Panc1 (cell line): ENCODE measurements at regions not wholly inside any gene's neighbourhood (a gene's known extent, or its start where the extent isn't known, plus 50 kb on each side); places are given as distances from the start of the nearest gene placed in this dataset.

Source experiments
- ATAC-seq: fragments of 200-7000 bp; cut with Tn5 transposase; 2 replicates; pipeline ENCODE4 v1.9.1; 2020; ENCODE audit warnings: mild to moderate bottlenecking, moderate library complexity
- BruUV-seq: library from RNA; stranded (reverse); fragments of 400-500 nt; replicated peaks from 2 replicates; lab custom pipeline; 2021; lab: Mats Ljungman, UMichigan
- CTCF ChIA-PET: fragments of 300-600 bp; sonication (Branson Sonifier 250); formaldehyde crosslinking; loops from one replicate; lab custom pipeline; 2022; ENCODE audit warnings: antibody characterized with exemption; lab: Charles Lee
- POLR2A ChIA-PET: fragments of 300-600 bp; sonication (Branson Sonifier 250); formaldehyde crosslinking; loops from one replicate; lab custom pipeline; 2022; ENCODE audit warnings: antibody characterized with exemption; lab: Charles Lee
- DNase-seq: peaks from one replicate; pipeline ENCODE4 v3.0.0-alpha.2; 2010; ENCODE audit warnings: low read depth, low spot score
- H3K27ac ChIP-seq: 2 replicates; pipeline ENCODE4 v1.5.1; 2011; ENCODE audit warnings: mild to moderate bottlenecking, low read length, inconsistent platforms
- H3K27me3 ChIP-seq: fragments of 200-500 bp; sonication (Bioruptor generic); 2 replicates; pipeline ENCODE4 v1.6.0; 2014; ENCODE audit warnings: low read length, inconsistent platforms; ENCODE audit not compliant: control insufficient read depth, insufficient read depth
- H3K36me3 ChIP-seq: fragments of 200-500 bp; sonication (Bioruptor generic); 2 replicates; pipeline ENCODE4 v1.5.1; 2014; ENCODE audit warnings: inconsistent platforms, mild to moderate bottlenecking, low read length, moderate library complexity; ENCODE audit not compliant: control insufficient read depth, insufficient read depth
- H3K4me1 ChIP-seq: 2 replicates; pipeline ENCODE4 v1.5.1; 2011; ENCODE audit warnings: inconsistent platforms, mild to moderate bottlenecking, low read length, moderate library complexity; ENCODE audit not compliant: control insufficient read depth, insufficient read depth
- H3K4me3 ChIP-seq, 2 experiments: 2 replicates each; pipeline ENCODE4 v1.5.1; 2011 to 2012; ENCODE audit warnings: low read depth in 2 of 2, low read length in 2 of 2, mild to moderate bottlenecking in 2 of 2, inconsistent platforms in 1 of 2, moderate library complexity in 1 of 2
- H3K9me3 ChIP-seq: fragments of 200-500 bp; sonication (Bioruptor generic); 2 replicates; pipeline ENCODE4 v1.5.1; 2014; ENCODE audit warnings: low read depth, mild to moderate bottlenecking, inconsistent platforms, low read length, moderate library complexity; ENCODE audit not compliant: control insufficient read depth, insufficient read depth
- CTCF ChIP-seq: fragments of 450-650 bp; IDR thresholded peaks from 2 replicates; pipeline ENCODE4 v1.5.1; 2017; ENCODE audit warnings: mild to moderate bottlenecking
- POLR2AphosphoS5 ChIP-seq: IDR thresholded peaks from 2 replicates; pipeline ENCODE4 v1.6.1; 2012; ENCODE audit warnings: mild to moderate bottlenecking, low read depth, low read length, moderate library complexity
- SIN3A ChIP-seq: IDR thresholded peaks from 2 replicates; pipeline ENCODE4 v1.6.1; 2012; ENCODE audit warnings: low read depth, mild to moderate bottlenecking, low read length, moderate library complexity, borderline replicate concordance; ENCODE audit not compliant: insufficient read depth
- TCF7L2 ChIP-seq: IDR thresholded peaks from 2 replicates; pipeline ENCODE4 v1.6.1; 2011; ENCODE audit warnings: mild to moderate bottlenecking, low read depth, low read length, inconsistent platforms
- in situ Hi-C: cut with HindIII; loops from 2 replicates; pipeline ENCODE4 v1.10.0; 2016; ENCODE audit warnings: low sequenced_read_pairs, low pct_unique_long_range_greater_than_20kb
- intact Hi-C: fragments of 100-400 bp; cut with micrococcal nuclease; formaldehyde crosslinking; loops from one replicate; pipeline ENCODE4 v1.10.0; 2022; ENCODE audit not compliant: unreplicated experiment

- no peak for TF ChIP-seq POLR2AphosphoS5
- TF ChIP-seq SIN3A: no peak
- no peak for TF ChIP-seq TCF7L2
- TF ChIP-seq CTCF: no peak
- in situ Hi-C loops (no loop called here), intact Hi-C loops (no loop called here)
- Histone ChIP-seq H3K36me3 (no peaks in the 10 kb centered on the region), H3K4me1 (no peaks in the 10 kb centered on the region), H3K27ac (no peak overlapping the region), H3K27me3 (no peaks in the 10 kb centered on the region), H3K4me3 (no peak overlapping the region), H3K9me3 (no peaks in the 10 kb centered on the region)
- ATAC-seq (no peak), DNase-seq (no peak)
- BruUV-seq: no TSS peak
- CTCF ChIA-PET: no interaction called here
- POLR2A ChIA-PET: no interaction called here
Observed at GRCh38 chr3:32056559-32057290, 49.7 kb upstream of the GPD1L start.
